NOMO-1 treated with DMSO at 0.1 percent for 48 hours (cell line): ENCODE measurements at regions not wholly inside any gene's neighbourhood (a gene's known extent, or its start where the extent isn't known, plus 50 kb on each side); places are given as distances from the start of the nearest gene placed in this dataset.

ENCODE experiments used
- DNase-seq: peaks from one replicate; lab custom pipeline; 2025; ENCODE audit not compliant: unreplicated experiment; lab: John Stamatoyannopoulos, UW

DNA sequence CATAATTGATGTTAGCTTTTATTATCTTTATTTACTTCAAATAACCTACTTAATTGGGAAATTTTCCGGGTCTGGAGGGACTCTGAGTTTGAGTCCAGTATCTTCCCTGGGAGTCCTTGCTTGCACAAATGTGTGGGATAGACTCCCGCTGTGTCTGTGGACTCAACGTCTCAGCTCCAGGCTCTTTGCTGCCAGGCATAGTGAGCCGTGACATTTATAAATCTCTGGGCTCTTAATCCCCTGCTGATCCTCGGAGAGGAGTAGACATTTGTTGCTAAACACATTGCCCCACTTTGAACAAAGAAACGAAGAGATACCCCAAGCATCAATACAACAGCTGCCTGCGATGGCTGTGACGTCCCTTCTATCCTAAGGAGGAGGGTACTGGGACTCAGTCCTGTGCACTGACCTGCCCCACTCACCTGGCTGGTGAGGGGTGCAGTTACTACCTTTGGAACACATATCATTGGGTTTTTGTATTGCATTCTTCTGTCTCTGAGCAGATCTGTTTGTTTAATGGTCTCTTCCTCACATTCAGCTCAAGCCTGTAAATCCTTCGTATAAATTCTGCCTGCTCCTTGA is 316.9 kb downstream of the HAPSTR1 start:
- DNase-seq, result no peak

DNA sequence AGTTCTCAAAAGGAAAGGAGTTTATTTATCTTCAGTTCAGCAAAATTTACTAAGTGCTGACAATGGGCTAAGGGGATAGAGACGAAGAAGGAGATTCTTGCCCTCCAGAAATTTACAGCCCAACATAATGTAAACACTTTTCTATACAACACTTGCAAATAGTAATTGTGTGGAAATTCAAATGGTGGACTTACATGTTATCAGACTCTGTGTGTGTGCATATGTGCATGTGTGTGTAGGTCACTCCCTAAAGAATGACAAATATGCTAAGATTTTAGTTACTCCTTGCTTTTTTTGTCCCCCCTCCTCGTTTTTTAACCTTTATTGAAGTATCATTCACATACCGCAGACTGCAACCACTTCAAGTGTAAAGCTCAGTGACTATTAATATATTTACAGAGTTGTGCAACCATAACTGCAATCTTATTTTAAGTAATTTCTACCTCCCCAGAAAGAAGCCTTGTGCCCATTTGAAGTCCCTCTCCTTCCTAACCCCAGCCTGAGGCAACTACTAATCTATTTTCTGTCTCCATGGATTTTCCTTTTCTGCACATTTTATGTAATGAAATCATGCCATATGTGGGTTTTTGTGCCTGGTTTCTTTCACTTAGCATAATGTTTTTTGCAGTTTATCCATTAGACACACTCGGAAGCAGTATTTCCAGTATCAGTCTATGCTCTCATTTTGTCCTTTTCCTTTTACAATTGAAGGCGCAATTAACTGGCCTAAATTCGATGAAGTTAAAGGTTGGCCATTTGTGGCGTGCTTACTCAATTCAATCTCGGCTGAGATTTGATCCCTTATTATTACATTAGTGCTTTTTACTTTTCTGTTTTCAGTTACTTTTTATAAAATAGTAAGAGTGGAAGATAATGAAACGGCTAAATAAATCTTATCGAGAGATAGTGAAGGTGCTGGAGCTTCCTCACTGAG is 318.4 kb downstream of the HAPSTR1 start:
- DNase-seq, result no peak

DNA sequence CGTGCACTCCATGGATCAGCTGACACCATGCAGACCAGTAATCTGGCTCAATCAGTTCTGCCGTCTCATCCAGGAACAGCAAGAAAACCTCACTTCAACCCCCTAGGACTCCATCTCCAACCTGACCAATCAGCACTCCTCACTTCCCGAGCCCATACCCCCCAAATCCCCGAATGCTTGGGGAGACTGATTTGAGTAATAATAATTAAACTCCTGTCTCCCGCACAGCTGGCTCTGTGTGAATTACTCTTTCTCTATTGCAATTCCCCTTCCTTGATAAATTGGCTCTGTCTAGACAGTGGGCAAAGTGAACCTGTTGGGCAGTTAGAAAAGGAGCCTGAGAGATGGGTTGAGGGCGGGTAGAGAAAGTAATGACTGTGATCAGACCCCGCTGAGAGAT is 320.0 kb downstream of the HAPSTR1 start:
- no peak for DNase-seq

DNA sequence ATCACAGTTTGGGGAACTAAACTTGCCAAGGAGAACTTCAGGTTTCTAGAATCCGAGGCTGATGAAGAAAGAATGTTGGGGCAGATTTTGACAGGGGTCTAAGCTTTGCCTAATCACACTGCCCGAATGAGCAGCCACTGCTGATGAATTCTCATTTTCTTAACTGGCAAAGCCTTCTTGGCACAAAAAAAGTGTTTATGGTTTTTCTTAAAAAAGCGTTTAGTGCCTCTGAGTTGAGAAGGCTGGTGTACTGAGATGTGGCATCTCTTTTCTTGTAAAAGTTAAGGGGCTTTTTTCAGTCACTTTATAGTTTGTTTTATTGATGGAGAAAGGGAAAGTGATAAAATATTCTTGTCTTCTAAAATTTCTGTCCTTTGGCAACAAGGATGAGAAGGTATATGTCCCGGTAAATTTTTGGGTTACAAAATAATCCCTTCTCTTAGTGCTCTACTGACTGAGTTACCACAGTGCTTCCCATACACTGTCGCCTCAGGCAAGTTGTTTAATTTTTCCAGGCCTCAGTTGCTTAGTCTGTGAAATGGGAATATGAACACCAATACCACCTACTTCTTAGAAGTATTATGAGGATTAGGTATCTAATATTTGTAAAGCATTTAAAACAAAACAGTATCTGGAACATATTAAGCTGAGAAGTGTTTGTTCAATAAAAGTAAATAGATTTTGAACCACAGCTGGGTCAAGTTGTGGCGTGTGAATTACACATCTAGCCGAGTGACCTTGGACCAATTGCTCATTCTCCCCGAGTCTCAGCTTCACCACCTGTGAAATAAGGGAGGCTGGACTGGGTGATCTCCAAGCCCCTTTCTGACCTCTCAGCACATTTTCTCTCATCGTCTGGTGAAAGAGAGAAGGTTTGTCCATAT is 320.8 kb downstream of the HAPSTR1 start:
- no peak for DNase-seq

DNA sequence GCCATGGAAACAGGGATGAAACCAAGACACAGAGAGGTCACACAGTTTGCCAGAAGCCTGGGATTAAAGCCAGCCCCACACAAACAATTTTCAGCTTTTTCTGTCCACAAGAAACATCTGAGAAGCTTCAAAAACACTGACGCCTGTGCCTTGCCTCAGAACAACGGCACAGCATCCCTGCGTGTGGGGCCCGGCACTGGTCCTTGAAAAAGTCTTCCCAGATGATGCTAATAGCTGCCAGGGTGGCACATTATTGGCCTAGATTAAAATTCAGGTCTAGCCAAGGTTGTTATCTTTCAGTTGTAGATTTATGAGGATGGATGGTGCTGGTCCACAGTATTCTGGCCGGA is 321.4 kb downstream of the HAPSTR1 start:
- no peak for DNase-seq

DNA sequence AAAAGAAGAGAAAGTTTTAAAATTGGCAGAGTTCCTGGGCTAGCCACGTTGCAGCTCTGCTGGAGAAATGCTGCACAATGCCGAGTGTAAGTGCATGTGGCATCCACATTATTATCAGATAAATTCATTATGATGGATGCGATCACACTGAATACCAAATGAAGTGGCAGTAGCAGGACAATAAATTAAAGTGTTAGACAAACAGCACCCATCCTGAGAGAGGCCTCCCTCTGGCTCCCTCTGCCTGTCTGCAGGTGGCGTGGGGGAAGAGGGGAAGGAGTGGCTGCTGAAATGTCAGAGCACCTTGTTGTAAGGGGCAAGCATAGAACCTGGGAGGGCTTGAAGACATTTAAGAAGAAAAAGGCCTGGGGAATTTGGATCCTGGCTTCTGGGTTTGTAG is 324.1 kb downstream of the HAPSTR1 start:
- no peak for DNase-seq

DNA sequence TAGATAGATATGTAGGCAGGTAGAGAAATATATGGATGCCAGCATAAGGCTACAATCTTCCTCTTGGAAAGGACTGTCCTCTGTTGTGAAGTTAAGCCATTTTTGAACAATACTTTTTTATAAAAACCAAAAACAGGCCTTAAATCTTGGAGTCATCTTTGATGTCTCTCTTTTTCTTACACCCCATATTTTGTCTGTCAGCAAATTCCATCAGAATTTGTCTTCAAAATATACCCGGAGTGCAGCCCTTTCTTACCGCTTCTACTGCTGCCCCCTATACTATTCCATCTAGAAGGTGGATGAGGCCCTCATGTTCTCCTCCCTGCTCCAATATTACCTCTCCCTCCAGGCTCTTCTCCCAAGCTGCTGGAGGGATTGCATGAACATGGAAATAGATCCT is 326.5 kb downstream of the HAPSTR1 start:
- DNase-seq, result no peak

DNA sequence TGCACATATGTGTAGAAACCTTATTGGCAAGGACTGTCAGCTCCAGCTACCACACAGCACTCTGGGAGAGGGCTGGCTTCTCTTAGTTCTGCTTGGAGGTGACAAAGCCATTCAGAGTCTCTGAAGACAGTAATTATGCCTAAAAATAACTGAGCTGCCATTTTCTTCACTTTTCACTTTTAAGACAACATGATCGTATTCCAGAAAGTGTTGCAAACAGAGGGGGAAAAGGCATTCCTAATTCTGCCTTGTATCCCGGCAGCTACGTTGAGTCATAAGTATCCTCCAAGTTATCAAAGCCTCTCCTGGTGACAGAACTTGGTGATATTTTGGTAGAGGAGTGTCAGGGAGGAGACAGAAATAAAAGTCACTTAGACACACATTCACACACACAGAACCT is 327.7 kb downstream of the HAPSTR1 start:
- no peak for DNase-seq

DNA sequence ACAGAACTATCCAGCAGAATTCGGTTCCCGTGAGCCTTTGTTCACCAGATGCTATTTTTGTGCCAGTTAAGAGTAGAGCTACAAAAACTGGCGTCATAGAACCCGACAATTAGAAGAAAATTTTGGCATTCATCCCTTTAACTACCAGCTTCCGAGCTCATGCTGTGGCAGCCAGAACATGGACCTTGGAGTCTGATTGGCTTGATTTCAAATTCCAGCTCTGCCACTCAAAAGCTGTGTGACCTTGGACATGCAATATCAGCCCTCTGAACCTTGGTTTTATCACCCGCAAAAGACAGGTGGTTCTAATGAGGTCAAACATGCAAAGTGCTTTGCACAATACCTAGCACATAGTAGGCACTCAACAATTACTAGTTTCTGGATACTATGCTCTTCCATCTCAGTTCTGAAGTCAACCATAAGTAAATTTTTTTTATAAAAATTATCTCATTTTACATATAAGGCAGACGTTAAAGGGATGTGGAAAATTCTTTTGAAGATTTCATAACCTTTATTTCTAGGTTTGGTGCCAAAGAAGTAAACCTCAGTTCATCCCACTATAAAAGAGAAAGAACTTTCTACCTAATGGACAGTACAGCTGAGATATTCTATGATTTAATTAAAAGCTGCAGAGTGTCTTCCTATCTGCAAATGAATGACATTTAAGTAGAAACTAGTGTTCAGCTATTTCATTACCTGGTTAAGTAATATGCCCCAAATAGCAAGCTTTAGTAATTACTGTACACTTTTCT is 331.5 kb downstream of the HAPSTR1 start:
- DNase-seq, result no peak

DNA sequence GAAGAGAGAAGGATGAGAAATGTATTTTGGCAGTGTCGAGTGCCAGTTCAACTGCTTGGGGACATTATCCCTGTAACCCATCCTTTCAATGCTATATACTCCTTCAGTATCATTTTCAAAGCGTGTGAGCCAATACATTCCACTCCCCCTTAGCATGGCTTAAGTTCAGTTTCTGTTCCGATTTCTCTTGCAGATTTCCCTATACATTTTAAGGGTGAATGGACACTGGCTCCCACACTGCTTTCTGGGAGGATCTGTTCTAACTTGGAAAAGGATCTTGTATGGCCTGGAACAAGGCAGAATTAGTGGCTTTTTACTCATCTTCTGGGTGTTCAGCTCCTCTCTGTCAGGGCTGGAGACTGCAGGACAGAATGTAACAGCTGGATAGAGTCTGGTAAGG is 333.8 kb downstream of the HAPSTR1 start:
- DNase-seq, result no peak

DNA sequence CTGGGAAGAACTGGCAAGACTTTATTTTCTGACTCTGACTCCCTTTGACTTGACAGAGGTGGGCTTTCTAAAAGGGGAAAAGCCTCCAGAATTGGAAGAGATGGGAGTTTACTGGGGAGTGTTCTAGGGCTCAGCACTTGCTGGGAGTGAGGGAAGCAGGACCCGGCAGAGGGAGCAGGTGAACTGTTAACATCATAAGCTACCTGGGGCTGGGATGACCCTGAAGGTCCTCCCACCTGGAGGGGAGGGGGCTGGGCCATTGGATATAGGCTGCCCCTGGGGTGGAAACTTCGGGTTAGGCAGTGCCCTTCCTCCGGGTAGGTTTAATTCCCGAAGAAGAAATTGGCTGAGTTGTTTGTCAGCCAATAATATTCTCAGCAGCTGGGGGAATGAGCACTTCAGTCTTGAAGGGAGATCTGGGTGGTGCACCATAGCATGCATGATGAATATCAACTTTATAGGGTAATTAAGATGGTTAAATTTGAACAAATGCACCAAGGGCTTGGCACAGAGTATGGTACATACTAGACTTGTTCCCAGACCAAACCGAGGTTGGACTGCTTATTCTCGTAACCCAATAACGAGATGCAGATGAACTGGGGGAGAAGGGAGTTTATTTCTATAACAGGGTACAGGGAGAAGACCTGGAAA is 337.0 kb downstream of the HAPSTR1 start:
- DNase-seq, result no peak

DNA sequence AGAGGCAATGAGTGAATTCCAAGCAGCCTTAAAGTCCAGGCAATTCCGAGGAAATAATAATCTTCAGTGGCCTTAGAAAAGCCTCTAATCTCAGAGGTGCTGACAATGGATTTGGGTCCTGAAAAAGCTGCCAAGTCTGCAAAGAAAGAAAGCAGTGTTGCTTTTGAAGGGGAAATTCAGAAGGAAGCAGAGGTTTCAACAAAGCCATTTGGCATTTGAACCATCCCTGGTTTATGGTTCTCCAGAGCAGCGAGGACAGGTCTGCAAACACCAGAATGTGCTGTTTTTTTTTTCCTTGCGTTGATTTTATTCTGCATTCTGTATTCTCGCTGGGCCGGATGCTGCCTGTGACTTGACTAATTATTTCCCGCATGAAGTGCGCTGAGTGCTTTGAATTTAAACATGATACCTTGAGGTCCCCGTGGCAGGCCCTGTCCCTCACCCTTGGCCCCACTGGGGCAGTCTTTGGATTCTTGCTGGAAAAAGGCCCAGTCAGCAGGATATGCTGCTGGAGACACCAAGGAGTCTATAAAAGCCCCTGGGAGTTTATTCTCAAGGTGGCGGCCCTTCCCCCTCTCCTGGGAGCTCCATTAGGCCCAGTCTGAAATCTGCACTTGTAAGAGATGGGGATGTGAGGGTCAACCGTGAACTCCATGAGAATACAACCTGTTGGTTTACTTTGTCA is 338.3 kb downstream of the HAPSTR1 start:
- no peak for DNase-seq

DNA sequence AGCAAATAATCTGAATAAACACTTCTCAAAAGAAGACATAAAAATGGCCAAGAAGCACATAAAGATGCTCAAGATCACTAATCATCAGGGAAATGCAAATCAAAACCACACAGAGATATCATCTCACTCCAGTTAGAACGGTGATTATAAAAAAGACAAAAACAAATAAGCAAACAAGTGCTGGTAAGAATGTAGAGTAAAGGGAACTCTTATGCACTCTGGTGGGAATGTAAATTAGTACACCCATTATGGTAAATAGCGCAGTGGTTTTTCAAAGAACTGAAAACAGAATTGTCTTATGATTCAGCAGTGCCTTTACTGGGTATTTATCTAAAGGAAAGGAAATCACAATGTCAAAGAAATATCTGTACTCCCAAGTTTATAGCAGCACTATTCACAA is 343.2 kb downstream of the HAPSTR1 start:
- DNase-seq, result no peak

DNA sequence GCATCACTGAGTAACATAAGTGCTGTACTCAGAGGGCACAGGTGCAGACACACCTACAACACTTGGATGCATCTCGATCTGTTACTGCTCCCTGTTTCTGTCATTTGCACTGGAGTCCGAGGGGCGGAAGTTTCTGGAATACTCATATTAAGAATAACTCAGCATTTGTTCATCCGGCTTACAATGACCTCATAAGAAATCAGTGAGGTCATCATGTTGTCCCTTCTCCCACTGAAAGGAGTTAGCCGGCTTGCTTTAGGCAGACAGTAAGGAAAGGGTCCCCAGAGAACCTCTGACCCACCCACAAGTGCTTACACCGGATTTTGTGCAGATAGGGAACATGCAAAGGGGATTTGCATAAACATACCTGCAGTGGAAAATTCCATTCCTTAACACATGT is 344.7 kb downstream of the HAPSTR1 start:
- no peak for DNase-seq

DNA sequence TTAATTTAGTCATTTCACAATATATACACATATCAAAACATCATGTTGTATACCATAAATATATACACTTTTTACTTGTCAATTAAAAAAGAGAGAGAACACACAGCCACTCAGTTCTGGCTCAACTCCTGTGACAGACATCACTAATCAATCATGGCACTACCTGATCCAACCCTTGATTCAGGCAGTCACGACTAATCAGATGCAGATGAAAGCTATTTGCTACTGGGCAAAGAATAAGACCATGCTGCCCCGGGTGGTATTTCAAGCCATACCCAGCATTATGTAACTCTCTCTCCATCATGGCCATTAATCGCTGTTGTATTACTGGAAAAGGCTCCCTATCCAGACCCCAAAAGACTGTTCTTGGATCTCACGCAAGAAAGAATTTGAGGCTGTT is 345.7 kb downstream of the HAPSTR1 start:
- DNase-seq, result no peak

DNA sequence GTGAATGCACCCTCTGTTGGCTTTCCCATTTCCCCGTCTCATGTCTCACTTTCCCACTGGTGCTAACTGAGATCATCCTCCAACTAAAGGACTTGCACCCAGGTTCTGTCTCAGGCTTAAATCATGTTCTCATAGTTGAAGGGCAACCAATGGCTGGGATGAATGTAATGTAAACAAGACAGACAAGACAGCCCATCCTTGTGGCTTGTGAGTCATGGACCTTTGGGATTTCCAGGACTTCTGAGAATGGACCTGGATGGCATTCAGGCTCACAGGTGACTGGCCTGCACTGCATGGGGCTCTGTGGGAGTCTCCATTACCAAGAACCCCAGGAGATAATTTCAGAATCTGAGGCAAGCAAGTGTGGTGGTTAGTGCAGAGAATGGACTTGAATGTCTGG is 347.5 kb downstream of the HAPSTR1 start:
- DNase-seq, result no peak

DNA sequence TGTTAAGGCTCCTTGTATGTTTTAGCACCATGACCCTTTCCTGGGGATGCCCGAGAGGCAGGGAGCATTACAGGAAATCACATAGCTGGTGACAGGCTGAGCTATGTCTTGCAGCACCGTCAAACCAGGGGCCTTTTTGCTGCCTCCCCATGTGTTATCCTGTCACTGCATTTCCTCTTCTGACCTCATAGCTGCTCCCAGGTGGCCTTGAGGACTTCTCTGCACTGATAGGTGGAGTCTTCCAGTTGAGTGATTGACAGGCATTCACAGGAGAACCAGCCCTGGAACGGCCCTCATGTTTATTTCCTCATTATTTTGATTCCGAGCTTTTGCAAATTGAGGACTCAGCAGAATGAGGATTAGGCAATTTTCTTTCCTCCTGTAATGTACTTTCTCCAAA is 349.6 kb downstream of the HAPSTR1 start:
- DNase-seq, result no peak

DNA sequence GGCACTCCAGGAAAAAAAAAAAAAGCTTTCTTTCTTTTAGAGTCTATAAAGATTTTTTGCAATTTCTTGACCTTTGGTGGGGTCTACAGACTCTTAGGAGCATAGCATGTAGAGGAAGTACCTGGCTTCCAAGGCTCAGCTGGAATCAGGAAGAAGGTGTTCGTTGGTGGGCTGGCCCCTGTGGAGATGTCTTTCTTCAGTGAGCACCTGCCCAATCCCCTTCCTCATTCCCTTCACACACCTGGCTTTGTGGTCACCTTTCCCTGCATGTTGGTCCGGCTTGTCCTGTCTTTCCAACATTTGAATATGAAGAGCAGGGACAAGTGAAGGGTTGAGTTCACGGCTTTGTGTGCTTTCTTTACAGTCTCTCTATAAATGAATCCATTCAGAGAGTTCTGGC is 352.4 kb downstream of the HAPSTR1 start:
- DNase-seq, result no peak

DNA sequence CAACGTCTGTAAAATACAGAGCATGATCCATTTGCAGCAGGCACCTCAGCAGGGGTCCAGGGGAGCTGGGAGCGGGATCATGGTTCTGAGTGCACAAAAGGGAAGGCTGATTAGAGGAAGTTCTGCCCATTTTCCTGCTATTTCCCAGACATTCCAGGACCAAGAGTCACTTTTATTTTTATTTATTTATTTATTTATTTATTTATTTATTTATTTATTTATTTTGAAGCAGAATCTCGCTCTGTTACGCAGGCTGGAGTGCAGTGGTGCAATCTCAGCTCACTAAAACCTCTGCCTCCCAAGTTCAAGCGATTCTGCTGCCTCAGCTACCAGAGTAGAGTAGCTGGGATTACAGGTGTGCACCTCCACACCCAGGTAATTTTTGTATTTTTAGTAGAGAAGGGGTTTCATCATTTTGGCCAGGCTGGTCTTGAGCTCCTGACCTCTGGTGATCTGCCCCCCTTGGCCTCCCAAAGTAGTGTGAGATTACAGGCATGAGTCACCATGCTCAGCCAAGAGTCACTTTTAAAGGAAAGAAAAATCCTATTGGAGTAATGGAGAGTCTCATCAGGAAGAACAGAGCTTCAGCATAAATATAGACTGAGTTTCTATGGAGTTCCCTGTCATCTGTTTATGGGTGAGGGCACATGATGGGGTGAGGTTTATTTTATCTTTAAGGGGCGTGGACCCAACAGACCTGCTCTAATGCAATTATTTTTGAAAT is 355.2 kb downstream of the HAPSTR1 start:
- no peak for DNase-seq
